ENCODE measurements at regions not wholly inside any gene's neighbourhood (a gene's known extent, or its start where the extent isn't known, plus 50 kb on each side); places are given as distances from the start of the nearest gene placed in this dataset.

DNA sequence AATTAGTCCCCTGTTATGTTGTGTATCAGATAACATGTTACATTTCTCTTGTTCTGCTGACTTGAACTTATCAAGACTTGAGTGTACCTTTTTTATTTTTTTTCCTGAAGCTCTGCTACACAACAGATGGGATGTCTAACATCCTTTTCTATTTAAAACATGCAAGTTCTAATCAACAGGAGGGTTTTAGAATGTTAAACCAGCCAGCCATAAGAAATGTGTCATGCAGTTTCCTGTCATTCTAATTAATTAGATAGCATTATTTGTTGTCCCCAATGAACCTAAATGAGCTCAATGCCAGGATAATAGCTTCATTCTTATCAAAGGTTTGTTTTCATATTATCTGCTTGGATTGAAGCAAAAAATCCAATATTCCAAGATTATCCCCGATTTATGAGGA, 958.2 kb downstream of the PCDH7 start:
- no peak for TF ChIP-seq ZNF274 (IDR thresholded peaks at IDR 0.05; ENCODE audit: low read depth, low read length)
- no peak for TF ChIP-seq SIN3A (IDR thresholded peaks at IDR 0.05; ENCODE audit: low read depth)
- TF ChIP-seq CTCF (IDR thresholded peaks at IDR 0.05 in 2 of 3, conservative IDR thresholded peaks at IDR 0.05 in 1 of 3; ENCODE audit: borderline replicate concordance in 1 of 3, insufficient read depth in 1 of 3, low read depth in 2 of 3, low read length in 2 of 3) = no peak
- TF ChIP-seq, protein P1, sequence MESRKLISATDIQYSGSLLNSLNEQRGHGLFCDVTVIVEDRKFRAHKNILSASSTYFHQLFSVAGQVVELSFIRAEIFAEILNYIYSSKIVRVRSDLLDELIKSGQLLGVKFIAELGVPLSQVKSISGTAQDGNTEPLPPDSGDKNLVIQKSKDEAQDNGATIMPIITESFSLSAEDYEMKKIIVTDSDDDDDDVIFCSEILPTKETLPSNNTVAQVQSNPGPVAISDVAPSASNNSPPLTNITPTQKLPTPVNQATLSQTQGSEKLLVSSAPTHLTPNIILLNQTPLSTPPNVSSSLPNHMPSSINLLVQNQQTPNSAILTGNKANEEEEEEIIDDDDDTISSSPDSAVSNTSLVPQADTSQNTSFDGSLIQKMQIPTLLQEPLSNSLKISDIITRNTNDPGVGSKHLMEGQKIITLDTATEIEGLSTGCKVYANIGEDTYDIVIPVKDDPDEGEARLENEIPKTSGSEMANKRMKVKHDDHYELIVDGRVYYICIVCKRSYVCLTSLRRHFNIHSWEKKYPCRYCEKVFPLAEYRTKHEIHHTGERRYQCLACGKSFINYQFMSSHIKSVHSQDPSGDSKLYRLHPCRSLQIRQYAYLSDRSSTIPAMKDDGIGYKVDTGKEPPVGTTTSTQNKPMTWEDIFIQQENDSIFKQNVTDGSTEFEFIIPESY (IDR thresholded peaks at IDR 0.05; ENCODE audit: extremely low read depth, insufficient replicate concordance, low read length) = no peak
- TF ChIP-seq EZH2 (IDR thresholded peaks at IDR 0.05) = no peak
- TF ChIP-seq CEBPB (IDR thresholded peaks at IDR 0.05; ENCODE audit: low read depth) = no peak
- no peak for TF ChIP-seq POLR2A (IDR thresholded peaks at IDR 0.05; ENCODE audit: borderline replicate concordance, extremely low read depth, insufficient read depth, insufficient read length)

Measured in HCT116 (cell line).